GM23338 (cell line): ENCODE measurements at regions not wholly inside any gene's neighbourhood (a gene's known extent, or its start where the extent isn't known, plus 50 kb on each side); places are given as distances from the start of the nearest gene placed in this dataset.

Experiments
- ATAC-seq: fragments of 200-7000 bp; cut with Tn5 transposase; 3 replicates; pipeline ENCODE4 v1.9.1; 2020
- DNase-seq: peaks from one replicate; pipeline ENCODE4 v3.0.0-alpha.2; 2015; ENCODE audit warnings: low spot score
- H2AFZ ChIP-seq: fragments of 200-600 bp; sonication (generic); 2 replicates; pipeline ENCODE4 v1.8.0; 2016; ENCODE audit warnings: antibody characterized with exemption, mild to moderate bottlenecking, moderate library complexity
- H3F3A ChIP-seq: fragments of 200-600 bp; sonication (generic); replicated peaks from 2 replicates; pipeline ENCODE4 v1.8.0; 2017; ENCODE audit warnings: antibody characterized with exemption, mixed run types, low read depth
- H3K27ac ChIP-seq: fragments of 200-600 bp; sonication (generic); 2 replicates; pipeline ENCODE4 v1.6.1; 2016; ENCODE audit warnings: low read depth
- H3K27me3 ChIP-seq: fragments of 200-600 bp; sonication (generic); 2 replicates; pipeline ENCODE4 v1.8.0; 2016; ENCODE audit warnings: mild to moderate bottlenecking, mixed run types, moderate library complexity; ENCODE audit not compliant: insufficient read depth
- H3K36me3 ChIP-seq: fragments of 200-600 bp; sonication (generic); 2 replicates; pipeline ENCODE4 v1.8.0; 2016; ENCODE audit warnings: mild to moderate bottlenecking; ENCODE audit not compliant: insufficient read depth
- H3K4me1 ChIP-seq: fragments of 200-600 bp; sonication (generic); 2 replicates; pipeline ENCODE4 v1.8.0; 2016; ENCODE audit warnings: mild to moderate bottlenecking, moderate library complexity; ENCODE audit not compliant: insufficient read depth
- H3K4me2 ChIP-seq: fragments of 200-600 bp; sonication (generic); 2 replicates; pipeline ENCODE4 v1.7.1; 2017; ENCODE audit warnings: mixed run types
- H3K4me3 ChIP-seq: fragments of 200-600 bp; sonication (generic); 2 replicates; pipeline ENCODE4 v1.6.1; 2016; ENCODE audit warnings: mixed run types
- H3K79me2 ChIP-seq: fragments of 200-600 bp; sonication (generic); replicated peaks from 2 replicates; pipeline ENCODE4 v1.8.0; 2017; ENCODE audit warnings: mild to moderate bottlenecking; ENCODE audit not compliant: insufficient read depth
- H3K9me2 ChIP-seq: fragments of 200-600 bp; sonication (generic); 2 replicates; pipeline ENCODE4 v1.8.0; 2017; ENCODE audit not compliant: insufficient read depth
- H4K20me1 ChIP-seq: fragments of 200-600 bp; sonication (generic); replicated peaks from 2 replicates; pipeline ENCODE4 v1.8.0; 2017; ENCODE audit warnings: mild to moderate bottlenecking; ENCODE audit not compliant: insufficient read depth
- H3K27ac Mint-ChIP-seq: 2 replicates; pipeline ENCODE4 v1.8.0; 2020; ENCODE audit warnings: inconsistent platforms, mild to moderate bottlenecking, moderate library complexity, mixed read lengths
- H3K27me3 Mint-ChIP-seq: 3 replicates; pipeline ENCODE4 v1.8.0; 2022; ENCODE audit warnings: low read depth, mild to moderate bottlenecking, moderate library complexity, mixed read lengths, inconsistent platforms; ENCODE audit not compliant: insufficient read depth, poor library complexity
- H3K36me3 Mint-ChIP-seq: 3 replicates; pipeline ENCODE4 v1.8.0; 2021; ENCODE audit warnings: low read depth, mild to moderate bottlenecking, inconsistent platforms, moderate library complexity, mixed read lengths
- H3K4me1 Mint-ChIP-seq: 3 replicates; pipeline ENCODE4 v1.8.0; 2020; ENCODE audit warnings: mild to moderate bottlenecking, inconsistent platforms, mixed read lengths
- H3K4me3 Mint-ChIP-seq: 3 replicates; pipeline ENCODE4 v1.8.0; 2021; ENCODE audit warnings: moderate library complexity, mild to moderate bottlenecking, inconsistent platforms, mixed read lengths
- H3K9me3 Mint-ChIP-seq: 3 replicates; pipeline ENCODE4 v1.8.0; 2020; ENCODE audit warnings: moderate library complexity, mild to moderate bottlenecking, inconsistent platforms, mixed read lengths
- EZH2 ChIP-seq: fragments of 200-600 bp; sonication (generic); IDR thresholded peaks from one replicate; pipeline ENCODE4 v1.8.0; 2017; ENCODE audit warnings: antibody characterized with exemption, mild to moderate bottlenecking, low read depth; ENCODE audit not compliant: unreplicated experiment
- STAT1 ChIP-seq: IDR thresholded peaks from one replicate; pipeline ENCODE4 v1.6.1; 2016; ENCODE audit warnings: antibody characterized with exemption; ENCODE audit not compliant: unreplicated experiment
- ZNF114 ChIP-seq: fragments of 250-450 bp; sonication (Bioruptor Pico); IDR thresholded peaks from 2 replicates; pipeline ENCODE4 v1.5.0; 2020; ENCODE audit warnings: mild to moderate bottlenecking, moderate library complexity
- ZNF331 ChIP-seq: fragments of 250-450 bp; sonication (Bioruptor Pico); IDR thresholded peaks from 2 replicates; pipeline ENCODE4 v1.5.0; 2020; ENCODE audit warnings: low read depth, mild to moderate bottlenecking, moderate library complexity
- TF ChIP-seq, protein P1 (sequence below): fragments of 250-450 bp; sonication (Bioruptor Pico); IDR thresholded peaks from 2 replicates; pipeline ENCODE4 v1.5.0; 2020; ENCODE audit warnings: mild to moderate bottlenecking, moderate library complexity
- TF ChIP-seq, protein P2 (sequence below): IDR thresholded peaks from 2 replicates; pipeline ENCODE4 v1.6.1; 2016; ENCODE audit warnings: antibody characterized with exemption

DNA sequence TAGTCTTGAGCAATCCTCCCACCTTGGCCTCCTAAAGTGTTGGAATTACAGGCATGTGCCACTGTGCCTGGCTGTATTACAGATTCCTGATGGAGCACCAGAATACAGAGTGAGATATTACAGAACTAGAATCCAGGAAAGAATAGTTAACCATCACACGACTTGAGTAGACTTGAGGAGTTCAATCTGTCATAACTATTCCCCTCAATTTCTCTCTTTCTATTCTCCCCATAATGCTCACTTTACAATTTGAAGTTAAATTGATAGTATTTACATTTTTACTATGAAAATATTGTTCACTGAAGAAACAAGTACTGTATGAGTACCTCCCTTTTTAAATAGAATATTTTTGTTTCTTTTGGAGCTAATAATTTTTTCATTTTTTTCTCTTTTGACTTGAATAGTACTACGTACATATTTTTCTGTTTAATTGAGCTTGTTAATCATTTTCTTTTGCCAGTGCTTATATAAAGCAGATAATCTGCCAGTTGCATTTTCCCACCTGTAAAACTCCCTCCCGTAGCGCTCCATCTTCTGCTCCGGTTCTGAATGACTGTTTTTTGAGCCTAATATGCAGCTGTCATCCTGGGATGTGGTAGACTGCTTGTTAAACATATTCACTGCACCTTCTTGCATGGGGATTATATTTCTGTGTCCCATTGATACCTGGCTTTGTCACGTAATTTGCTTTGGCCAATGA lies 105.5 kb downstream of the MYCN start (continued):
- TF ChIP-seq, protein P1, sequence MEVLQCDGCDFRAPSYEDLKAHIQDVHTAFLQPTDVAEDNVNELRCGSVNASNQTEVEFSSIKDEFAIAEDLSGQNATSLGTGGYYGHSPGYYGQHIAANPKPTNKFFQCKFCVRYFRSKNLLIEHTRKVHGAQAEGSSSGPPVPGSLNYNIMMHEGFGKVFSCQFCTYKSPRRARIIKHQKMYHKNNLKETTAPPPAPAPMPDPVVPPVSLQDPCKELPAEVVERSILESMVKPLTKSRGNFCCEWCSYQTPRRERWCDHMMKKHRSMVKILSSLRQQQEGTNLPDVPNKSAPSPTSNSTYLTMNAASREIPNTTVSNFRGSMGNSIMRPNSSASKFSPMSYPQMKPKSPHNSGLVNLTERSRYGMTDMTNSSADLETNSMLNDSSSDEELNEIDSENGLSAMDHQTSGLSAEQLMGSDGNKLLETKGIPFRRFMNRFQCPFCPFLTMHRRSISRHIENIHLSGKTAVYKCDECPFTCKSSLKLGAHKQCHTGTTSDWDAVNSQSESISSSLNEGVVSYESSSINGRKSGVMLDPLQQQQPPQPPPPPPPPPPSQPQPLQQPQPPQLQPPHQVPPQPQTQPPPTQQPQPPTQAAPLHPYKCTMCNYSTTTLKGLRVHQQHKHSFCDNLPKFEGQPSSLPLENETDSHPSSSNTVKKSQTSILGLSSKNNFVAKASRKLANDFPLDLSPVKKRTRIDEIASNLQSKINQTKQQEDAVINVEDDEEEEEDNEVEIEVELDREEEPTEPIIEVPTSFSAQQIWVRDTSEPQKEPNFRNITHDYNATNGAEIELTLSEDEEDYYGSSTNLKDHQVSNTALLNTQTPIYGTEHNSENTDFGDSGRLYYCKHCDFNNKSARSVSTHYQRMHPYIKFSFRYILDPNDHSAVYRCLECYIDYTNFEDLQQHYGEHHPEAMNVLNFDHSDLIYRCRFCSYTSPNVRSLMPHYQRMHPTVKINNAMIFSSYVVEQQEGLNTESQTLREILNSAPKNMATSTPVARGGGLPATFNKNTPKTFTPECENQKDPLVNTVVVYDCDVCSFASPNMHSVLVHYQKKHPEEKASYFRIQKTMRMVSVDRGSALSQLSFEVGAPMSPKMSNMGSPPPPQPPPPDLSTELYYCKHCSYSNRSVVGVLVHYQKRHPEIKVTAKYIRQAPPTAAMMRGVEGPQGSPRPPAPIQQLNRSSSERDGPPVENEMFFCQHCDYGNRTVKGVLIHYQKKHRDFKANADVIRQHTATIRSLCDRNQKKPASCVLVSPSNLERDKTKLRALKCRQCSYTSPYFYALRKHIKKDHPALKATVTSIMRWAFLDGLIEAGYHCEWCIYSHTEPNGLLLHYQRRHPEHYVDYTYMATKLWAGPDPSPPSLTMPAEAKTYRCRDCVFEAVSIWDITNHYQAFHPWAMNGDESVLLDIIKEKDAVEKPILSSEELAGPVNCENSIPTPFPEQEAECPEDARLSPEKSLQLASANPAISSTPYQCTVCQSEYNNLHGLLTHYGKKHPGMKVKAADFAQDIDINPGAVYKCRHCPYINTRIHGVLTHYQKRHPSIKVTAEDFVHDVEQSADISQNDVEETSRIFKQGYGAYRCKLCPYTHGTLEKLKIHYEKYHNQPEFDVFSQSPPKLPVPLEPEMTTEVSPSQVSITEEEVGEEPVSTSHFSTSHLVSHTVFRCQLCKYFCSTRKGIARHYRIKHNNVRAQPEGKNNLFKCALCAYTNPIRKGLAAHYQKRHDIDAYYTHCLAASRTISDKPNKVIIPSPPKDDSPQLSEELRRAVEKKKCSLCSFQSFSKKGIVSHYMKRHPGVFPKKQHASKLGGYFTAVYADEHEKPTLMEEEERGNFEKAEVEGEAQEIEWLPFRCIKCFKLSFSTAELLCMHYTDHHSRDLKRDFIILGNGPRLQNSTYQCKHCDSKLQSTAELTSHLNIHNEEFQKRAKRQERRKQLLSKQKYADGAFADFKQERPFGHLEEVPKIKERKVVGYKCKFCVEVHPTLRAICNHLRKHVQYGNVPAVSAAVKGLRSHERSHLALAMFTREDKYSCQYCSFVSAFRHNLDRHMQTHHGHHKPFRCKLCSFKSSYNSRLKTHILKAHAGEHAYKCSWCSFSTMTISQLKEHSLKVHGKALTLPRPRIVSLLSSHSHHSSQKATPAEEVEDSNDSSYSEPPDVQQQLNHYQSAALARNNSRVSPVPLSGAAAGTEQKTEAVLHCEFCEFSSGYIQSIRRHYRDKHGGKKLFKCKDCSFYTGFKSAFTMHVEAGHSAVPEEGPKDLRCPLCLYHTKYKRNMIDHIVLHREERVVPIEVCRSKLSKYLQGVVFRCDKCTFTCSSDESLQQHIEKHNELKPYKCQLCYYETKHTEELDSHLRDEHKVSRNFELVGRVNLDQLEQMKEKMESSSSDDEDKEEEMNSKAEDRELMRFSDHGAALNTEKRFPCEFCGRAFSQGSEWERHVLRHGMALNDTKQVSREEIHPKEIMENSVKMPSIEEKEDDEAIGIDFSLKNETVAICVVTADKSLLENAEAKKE (CRISPR knock-in tag), result no peak
- TF ChIP-seq ZNF114 (CRISPR knock-in tag) (no peak), EZH2 (no peak), ZNF331 (CRISPR knock-in tag) (no peak)
- TF ChIP-seq, protein P2, sequence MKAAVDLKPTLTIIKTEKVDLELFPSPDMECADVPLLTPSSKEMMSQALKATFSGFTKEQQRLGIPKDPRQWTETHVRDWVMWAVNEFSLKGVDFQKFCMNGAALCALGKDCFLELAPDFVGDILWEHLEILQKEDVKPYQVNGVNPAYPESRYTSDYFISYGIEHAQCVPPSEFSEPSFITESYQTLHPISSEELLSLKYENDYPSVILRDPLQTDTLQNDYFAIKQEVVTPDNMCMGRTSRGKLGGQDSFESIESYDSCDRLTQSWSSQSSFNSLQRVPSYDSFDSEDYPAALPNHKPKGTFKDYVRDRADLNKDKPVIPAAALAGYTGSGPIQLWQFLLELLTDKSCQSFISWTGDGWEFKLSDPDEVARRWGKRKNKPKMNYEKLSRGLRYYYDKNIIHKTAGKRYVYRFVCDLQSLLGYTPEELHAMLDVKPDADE, result no peak

DNA sequence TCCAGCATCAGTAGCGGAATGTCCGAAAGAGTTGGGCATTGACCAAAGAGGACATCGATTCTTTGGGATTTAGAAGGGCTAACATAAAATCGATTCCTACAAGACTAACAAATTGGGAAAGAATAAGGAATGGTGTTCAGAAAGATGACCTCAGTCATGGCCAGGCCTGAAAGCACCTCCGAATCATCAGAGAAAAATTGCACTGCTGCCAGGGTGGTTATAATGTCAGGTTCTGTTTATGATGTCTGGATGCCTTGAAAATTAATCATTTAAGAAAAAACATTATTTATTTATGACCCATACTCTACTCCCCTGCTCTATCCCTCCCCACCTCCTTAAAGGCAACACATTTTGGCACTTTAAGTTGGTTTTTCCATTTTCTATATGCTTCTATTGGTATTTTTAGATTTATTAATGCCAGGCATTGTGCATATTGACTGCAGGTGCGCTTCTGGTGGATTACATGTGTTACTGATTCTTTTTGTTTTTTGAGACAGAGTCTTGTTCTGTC lies 104.7 kb downstream of the MYCN start:
- Histone ChIP-seq H3K79me2 (no peaks in the 10 kb centered on the region), H2AFZ (no peak overlapping the region), H3K36me3 (no peaks in the 10 kb centered on the region), H3F3A (no peaks in the 10 kb centered on the region), H3K27me3 (no peaks in the 10 kb centered on the region), H3K4me3 (no peak overlapping the region), H3K4me1 (peaks cover 7% of the 10 kb centered on the region), H3K9me2 (no peaks in the 10 kb centered on the region), H3K4me2 (no peak overlapping the region), H3K27ac (no peak overlapping the region), H4K20me1 (no peaks in the 10 kb centered on the region)
- Mint-ChIP-seq H3K4me3 (no peak overlapping the region), H3K36me3 (no peaks in the 10 kb centered on the region), H3K9me3 (no peaks in the 10 kb centered on the region; the same call in 2 of the 3 replicates), H3K4me1 (peaks cover 8% of the 10 kb centered on the region; the same call in 2 of the 3 replicates), H3K27ac (no peak overlapping the region), H3K27me3 (peaks cover 4% of the 10 kb centered on the region)
- TF ChIP-seq STAT1 (no peak), ZNF331 (CRISPR knock-in tag) (no peak), ZNF114 (CRISPR knock-in tag) (no peak)
- ATAC-seq (no peak), DNase-seq (no peak)
